ENCODE measurements at regions not wholly inside any gene's neighbourhood (a gene's known extent, or its start where the extent isn't known, plus 50 kb on each side); places are given as distances from the start of the nearest gene placed in this dataset.

- Mint-ChIP-seq H3K27ac (no peak overlapping the region), H3K4me1 (peaks cover 57% of the 10 kb centered on the region), H3K27me3 (ENCODE audit: low read depth, poor library complexity) (no peaks in the 10 kb centered on the region), H3K9me3 (peaks cover 8% of the 10 kb centered on the region), H3K36me3 (ENCODE audit: low read depth) (peaks cover 7% of the 10 kb centered on the region), H3K4me3 (no peak overlapping the region)
- TF ChIP-seq CTCF (IDR thresholded peaks at IDR 0.05) = no peak
- no peak for DNase-seq
Measured at GRCh38 chr4:53865054-53865453, 199.4 kb downstream of the CHIC2 start.

- peak overlapping the region; percentile 4 for H3K4me3 Mint-ChIP-seq
- peak; percentile 28 for DNase-seq
- peaks cover 19% of the 10 kb centered on the region for H3K9me3 Mint-ChIP-seq
- TF ChIP-seq CTCF (IDR thresholded peaks at IDR 0.05) = no peak
- H3K36me3 Mint-ChIP-seq (ENCODE audit: low read depth) = peaks cover 15% of the 10 kb centered on the region
- H3K4me1 Mint-ChIP-seq = peaks cover 56% of the 10 kb centered on the region
- H3K27me3 Mint-ChIP-seq (ENCODE audit: low read depth, poor library complexity) = no peaks in the 10 kb centered on the region
- H3K27ac Mint-ChIP-seq = peak overlapping the region; percentile 31
Measured at GRCh38 chr4:53863736-53864365, 200.6 kb downstream of the CHIC2 start.

- peak overlapping the region; percentile 31 for H3K27ac Mint-ChIP-seq
- peak overlapping the region; percentile 4 for H3K4me3 Mint-ChIP-seq
- peaks cover 15% of the 10 kb centered on the region for H3K36me3 Mint-ChIP-seq (ENCODE audit: low read depth)
- TF ChIP-seq CTCF (IDR thresholded peaks at IDR 0.05) = no peak
- peaks cover 56% of the 10 kb centered on the region for H3K4me1 Mint-ChIP-seq
- H3K9me3 Mint-ChIP-seq = peaks cover 23% of the 10 kb centered on the region
- no peaks in the 10 kb centered on the region for H3K27me3 Mint-ChIP-seq (ENCODE audit: low read depth, poor library complexity)
- no peak for DNase-seq
Measured at GRCh38 chr4:53863158-53863557, 201.2 kb downstream of the CHIC2 start.

GRCh38 chr4:53861856-53862610 is 202.4 kb downstream of the CHIC2 start:
- no peak for TF ChIP-seq CTCF (IDR thresholded peaks at IDR 0.05)
- H3K27ac Mint-ChIP-seq = no peak overlapping the region
- H3K4me1 Mint-ChIP-seq = peaks cover 56% of the 10 kb centered on the region
- H3K9me3 Mint-ChIP-seq = peaks cover 27% of the 10 kb centered on the region
- peaks cover 15% of the 10 kb centered on the region for H3K36me3 Mint-ChIP-seq (ENCODE audit: low read depth)
- no peak overlapping the region for H3K4me3 Mint-ChIP-seq
- H3K27me3 Mint-ChIP-seq (ENCODE audit: low read depth, poor library complexity) = no peaks in the 10 kb centered on the region
- DNase-seq = no peak

GRCh38 chr4:53859305-53859704 is 205.1 kb downstream of the CHIC2 start:
- no peaks in the 10 kb centered on the region for H3K27me3 Mint-ChIP-seq (ENCODE audit: low read depth, poor library complexity)
- peaks cover 15% of the 10 kb centered on the region for H3K36me3 Mint-ChIP-seq (ENCODE audit: low read depth)
- H3K27ac Mint-ChIP-seq = no peak overlapping the region
- TF ChIP-seq CTCF (IDR thresholded peaks at IDR 0.05) = no peak
- no peak for DNase-seq
- peaks cover 27% of the 10 kb centered on the region for H3K9me3 Mint-ChIP-seq
- H3K4me3 Mint-ChIP-seq = no peak overlapping the region
- H3K4me1 Mint-ChIP-seq = peaks cover 52% of the 10 kb centered on the region

Measured in nephron progenitor cell (in vitro differentiated cells).